Choroid plexus epithelial cell (primary cell): ENCODE measurements at regions not wholly inside any gene's neighbourhood (a gene's known extent, or its start where the extent isn't known, plus 50 kb on each side); places are given as distances from the start of the nearest gene placed in this dataset.
"Not testable (repeated sequence)": the region's sequence is repeated elsewhere in the genome, so short reads cannot be mapped to it uniquely, and the experiment has no call there.

ENCODE experiments used
- DNase-seq: peaks from one replicate; pipeline ENCODE4 v3.0.0-alpha.2; 2010; ENCODE audit warnings: low read depth
- H3K4me3 ChIP-seq: 2 replicates; pipeline ENCODE4 v1.5.1; 2011; ENCODE audit warnings: low read depth, mild to moderate bottlenecking, control low read depth, low read length, moderate library complexity
- CTCF ChIP-seq: conservative IDR thresholded peaks from 2 replicates; pipeline ENCODE4 v1.5.1; 2011; ENCODE audit warnings: low read depth, mild to moderate bottlenecking, control low read depth, inconsistent platforms, low read length, moderate library complexity

GRCh38 chr3:152760591-152760990 is 74.3 kb upstream of the P2RY1 start:
- TF ChIP-seq CTCF = no peak
- no peak overlapping the region for H3K4me3 ChIP-seq
- no peak for DNase-seq

- DNase-seq = no peak
- H3K4me3 ChIP-seq = no peak overlapping the region
- TF ChIP-seq CTCF = no peak
Measured at GRCh38 chr3:152768478-152768877, 66.5 kb upstream of the P2RY1 start.

DNA sequence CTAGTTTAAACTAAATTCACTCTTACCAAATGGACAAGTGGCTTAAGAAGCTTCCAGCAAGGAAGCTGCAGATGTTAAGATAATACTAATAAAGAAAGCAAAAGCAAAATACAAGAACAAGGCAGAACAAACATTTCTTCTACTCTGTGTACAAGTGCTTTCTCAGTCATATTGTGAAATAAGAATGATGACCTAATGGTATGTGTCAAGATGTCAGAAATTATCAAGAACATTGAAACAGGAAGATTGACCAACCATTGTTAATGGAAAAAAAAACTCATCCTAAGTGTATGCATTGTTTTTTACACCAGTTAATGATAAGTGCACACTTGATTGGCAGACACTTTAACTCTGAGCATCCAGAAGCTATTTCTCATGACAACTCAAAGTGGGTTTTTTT is 65.4 kb upstream of the P2RY1 start:
- H3K4me3 ChIP-seq = no peak overlapping the region
- DNase-seq = peak; percentile 10
- no peak for TF ChIP-seq CTCF

DNA sequence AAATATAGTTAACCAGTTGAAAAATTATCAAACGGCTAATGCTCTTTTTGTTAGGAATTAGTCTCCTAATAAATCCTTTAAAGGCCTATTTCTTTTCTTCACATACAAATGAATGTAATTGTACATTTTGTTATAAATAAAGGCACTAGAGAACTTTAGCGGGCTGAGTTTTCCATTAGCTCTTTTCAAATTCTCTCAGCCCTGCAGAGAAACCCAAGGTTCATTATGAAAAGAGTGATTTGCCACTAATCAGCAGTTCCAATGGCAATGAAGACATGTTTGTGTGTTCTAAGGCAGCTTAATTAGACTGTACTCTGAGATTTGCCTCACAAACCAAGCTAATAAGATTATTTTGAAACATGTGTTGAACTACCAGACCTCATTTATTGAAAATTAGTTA is 64.6 kb upstream of the P2RY1 start:
- no peak overlapping the region for H3K4me3 ChIP-seq
- TF ChIP-seq CTCF = no peak
- no peak for DNase-seq

DNA sequence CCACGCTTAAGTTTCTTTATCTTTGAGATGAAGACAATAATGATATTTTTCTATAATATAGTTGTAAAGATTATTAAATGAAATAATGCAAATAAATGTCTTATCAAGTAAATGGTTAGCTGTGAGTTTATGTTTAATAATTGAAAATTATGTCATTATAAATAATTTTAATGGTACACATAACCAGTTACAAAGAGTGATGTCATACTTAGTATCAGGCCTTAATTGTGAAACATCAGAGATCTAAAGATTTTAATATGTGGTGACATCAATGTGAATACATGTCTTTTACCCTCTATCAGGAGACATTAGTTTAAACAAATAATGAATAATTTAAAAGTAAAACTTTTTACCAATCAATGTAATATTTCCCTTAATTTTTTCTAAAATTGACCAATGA is 63.8 kb upstream of the P2RY1 start:
- H3K4me3 ChIP-seq = no peak overlapping the region
- no peak for DNase-seq
- TF ChIP-seq CTCF = no peak

DNA sequence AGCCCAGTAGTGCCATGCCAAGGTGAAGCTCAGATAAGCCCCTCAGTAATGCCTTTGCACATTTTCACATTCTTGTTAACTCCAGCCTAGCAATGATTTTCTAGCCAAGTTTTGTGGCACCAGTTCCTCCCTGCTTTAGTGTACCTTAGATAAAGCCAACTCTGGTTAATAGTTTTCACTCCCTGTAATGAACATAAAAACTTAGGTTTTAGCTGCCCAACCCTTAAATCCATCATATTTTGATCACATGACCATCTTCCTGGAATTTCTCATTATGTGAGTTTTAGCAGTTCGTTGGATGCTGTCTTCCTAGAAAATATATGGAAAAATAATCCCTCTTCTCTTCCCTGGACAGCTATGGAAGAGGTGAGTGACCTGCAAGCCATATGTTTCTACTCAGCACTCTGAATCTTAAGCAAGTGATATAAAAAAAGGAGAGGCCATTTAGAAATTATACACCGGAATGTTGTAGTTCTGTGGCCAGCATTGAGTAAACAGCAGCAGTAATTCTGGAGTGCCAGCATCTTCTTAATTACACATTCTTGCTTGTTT is 62.2 kb upstream of the P2RY1 start:
- no peak for TF ChIP-seq CTCF
- DNase-seq = no peak
- no peak overlapping the region for H3K4me3 ChIP-seq

- no peak overlapping the region for H3K4me3 ChIP-seq
- TF ChIP-seq CTCF = no peak
Measured at GRCh38 chr3:152773633-152774032, 61.3 kb upstream of the P2RY1 start.

DNA sequence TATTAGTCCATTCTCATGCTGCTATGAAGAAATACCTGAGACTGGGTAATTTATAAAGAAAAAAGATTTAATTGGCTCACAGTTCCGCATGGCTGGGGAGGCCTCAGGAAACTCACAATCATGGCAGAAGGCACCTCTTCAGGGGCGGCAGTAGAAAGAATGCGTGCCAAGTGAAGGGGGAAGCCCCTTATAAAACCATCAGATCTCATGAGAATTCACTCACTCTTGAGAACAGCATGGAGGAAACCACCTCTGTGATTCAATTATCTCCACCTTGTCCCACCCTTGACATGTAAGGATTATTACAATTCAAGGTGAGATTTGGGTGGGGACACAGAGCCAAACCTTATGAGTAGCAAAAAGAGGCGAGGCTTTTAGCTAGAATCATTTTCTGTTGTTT is 60.7 kb upstream of the P2RY1 start:
- DNase-seq = not testable (repeated sequence)

More at GRCh38 chr3:152773633-152774032, 61.3 kb upstream of the P2RY1 start:
- no peak for DNase-seq

More for the DNA sequence above, 60.7 kb upstream of the P2RY1 start:
- H3K4me3 ChIP-seq = not testable (repeated sequence)
